ENCODE measurements at regions not wholly inside any gene's neighbourhood (a gene's known extent, or its start where the extent isn't known, plus 50 kb on each side); places are given as distances from the start of the nearest gene placed in this dataset.
"Not testable (repeated sequence)": the region's sequence is repeated elsewhere in the genome, so short reads cannot be mapped to it uniquely, and the experiment has no call there.

GRCh38 chr5:103973669-103974068, 411.1 kb upstream of the NUDT12 start:
- Mint-ChIP-seq H3K4me1 (no peaks in the 10 kb centered on the region), H3K4me3 (no peak overlapping the region), H3K9me3 (ENCODE audit: insufficient read depth) (peaks cover 2% of the 10 kb centered on the region), H3K27ac (no peak overlapping the region), H3K27me3 (no peaks in the 10 kb centered on the region)
- no peak for TF ChIP-seq CTCF (IDR thresholded peaks at IDR 0.05)
- no peak for TF ChIP-seq EZH2 (IDR thresholded peaks at IDR 0.05; ENCODE audit: borderline replicate concordance, insufficient read depth, low read depth, low read length, poor library complexity, severe bottlenecking)
- no peaks in the 10 kb centered on the region for H3K79me2 ChIP-seq (ENCODE audit: control insufficient read depth, insufficient read depth, low read length)
- H3K4me1 ChIP-seq (ENCODE audit: control insufficient read depth in 2 of 2, insufficient read depth in 2 of 2, low read length in 2 of 2): no peaks in the 10 kb centered on the region
- CTCF ChIA-PET: no interaction called here
- no peaks in the 10 kb centered on the region for H3K27me3 ChIP-seq (replicated peaks in 1 of 4; ENCODE audit: control extremely low read depth in 1 of 4, control insufficient read depth in 3 of 4, insufficient read depth in 4 of 4, low read length in 3 of 4)
- ATAC-seq (ENCODE audit: low read depth): no peak
- H3K36me3 ChIP-seq (replicated peaks in 1 of 2; ENCODE audit: control extremely low read depth in 1 of 2, control insufficient read depth in 1 of 2, extremely low read depth in 1 of 2, insufficient read depth in 2 of 2, low read length in 1 of 2): no peaks in the 10 kb centered on the region
- no peak overlapping the region for H3K4me3 ChIP-seq (ENCODE audit: control extremely low read depth in 1 of 5, extremely low read depth in 1 of 5, insufficient read depth in 1 of 5, low read depth in 2 of 5, low read length in 4 of 5)
- H4K20me1 ChIP-seq (ENCODE audit: control insufficient read depth, insufficient read depth, low read length, poor library complexity, severe bottlenecking): no peaks in the 10 kb centered on the region
- no peak overlapping the region for H3K9ac ChIP-seq (ENCODE audit: low read length)
- DNase-seq: no peak
- no peak overlapping the region for H3K27ac ChIP-seq (ENCODE audit: low read length in 2 of 2)
- H3K9me3 ChIP-seq (ENCODE audit: control extremely low read depth in 1 of 3, control insufficient read depth in 2 of 3, insufficient read depth in 1 of 3, low read length in 2 of 3): peaks cover 2 to 7% (median 5%) of the 10 kb centered on the region in 3 donors
- no peak overlapping the region for H3K4me2 ChIP-seq (replicated peaks; ENCODE audit: low read depth, low read length, poor library complexity, severe bottlenecking)
- POLR2A ChIA-PET: no interaction called here
- no peak overlapping the region for H2AFZ ChIP-seq (ENCODE audit: insufficient read depth, low read depth, low read length, poor library complexity, severe bottlenecking)
- intact Hi-C loops (cut with micrococcal nuclease): no loop called here

GRCh38 chr5:103966295-103966694, 403.7 kb upstream of the NUDT12 start:
- H3K9ac ChIP-seq (ENCODE audit: low read length); H3K27me3 Mint-ChIP-seq: not testable (repeated sequence)

More at GRCh38 chr5:103966295-103966694, 403.7 kb upstream of the NUDT12 start:
- CTCF ChIA-PET; DNase-seq; H3K4me1 ChIP-seq (ENCODE audit: control insufficient read depth in 2 of 2, insufficient read depth in 2 of 2, low read length in 2 of 2); H3K4me2 ChIP-seq (replicated peaks; ENCODE audit: low read depth, low read length, poor library complexity, severe bottlenecking); H3K27ac ChIP-seq (ENCODE audit: low read length in 2 of 2); H4K20me1 ChIP-seq (ENCODE audit: control insufficient read depth, insufficient read depth, low read length, poor library complexity, severe bottlenecking); H3K4me3 Mint-ChIP-seq; POLR2A ChIA-PET; H3K27ac Mint-ChIP-seq; H3K4me3 ChIP-seq (ENCODE audit: control extremely low read depth in 1 of 5, extremely low read depth in 1 of 5, insufficient read depth in 1 of 5, low read depth in 2 of 5, low read length in 4 of 5); intact Hi-C loops (cut with micrococcal nuclease); H3K27me3 ChIP-seq (replicated peaks in 1 of 4; ENCODE audit: control extremely low read depth in 1 of 4, control insufficient read depth in 3 of 4, insufficient read depth in 4 of 4, low read length in 3 of 4); H3K79me2 ChIP-seq (ENCODE audit: control insufficient read depth, insufficient read depth, low read length); ATAC-seq (ENCODE audit: low read depth); H2AFZ ChIP-seq (ENCODE audit: insufficient read depth, low read depth, low read length, poor library complexity, severe bottlenecking); H3K9me3 ChIP-seq (ENCODE audit: control extremely low read depth in 1 of 3, control insufficient read depth in 2 of 3, insufficient read depth in 1 of 3, low read length in 2 of 3); H3K36me3 ChIP-seq (replicated peaks in 1 of 2; ENCODE audit: control extremely low read depth in 1 of 2, control insufficient read depth in 1 of 2, extremely low read depth in 1 of 2, insufficient read depth in 2 of 2, low read length in 1 of 2); H3K9me3 Mint-ChIP-seq (ENCODE audit: insufficient read depth); H3K4me1 Mint-ChIP-seq: not testable (repeated sequence)
- 94% methylated on average over 18 of the region's 25 CpGs for WGBS (ENCODE audit: insufficient coverage)
